HepG2 (cell line): ENCODE measurements at regions not wholly inside any gene's neighbourhood (a gene's known extent, or its start where the extent isn't known, plus 50 kb on each side); places are given as distances from the start of the nearest gene placed in this dataset.

Experiments
- CHD2 ChIP-seq: IDR thresholded peaks from 2 replicates; pipeline ENCODE4 v1.6.1; 2011; ENCODE audit warnings: low read depth, low read length, improper control_type of control experiment
- NFE2L1 ChIP-seq: sonication (generic); formaldehyde crosslinking; IDR thresholded peaks from 2 replicates; pipeline ENCODE4 v1.4.0; 2020; ENCODE audit warnings: missing genetic modification reagents, mild to moderate bottlenecking, borderline replicate concordance
- POLR2AphosphoS5 ChIP-seq: IDR thresholded peaks from 2 replicates; pipeline ENCODE4 v1.6.1; 2012; ENCODE audit warnings: low read depth, low read length
- RNF2 ChIP-seq: fragments of 450-650 bp; conservative IDR thresholded peaks from 2 replicates; pipeline ENCODE4 v1.6.1; 2016; ENCODE audit warnings: low read depth
- SNRNP70 ChIP-seq: fragments of 200-400 bp; formaldehyde crosslinking; IDR thresholded peaks from 2 replicates; pipeline ENCODE4 v1.6.1; 2017; ENCODE audit warnings: mild to moderate bottlenecking, low read depth, low read length, moderate library complexity
- TOE1 ChIP-seq: sonication (generic); formaldehyde crosslinking; IDR thresholded peaks from 2 replicates; pipeline ENCODE4 v1.4.0; 2020; ENCODE audit warnings: mild to moderate bottlenecking, missing genetic modification reagents
- ZNF354B ChIP-seq: sonication (generic); formaldehyde crosslinking; IDR thresholded peaks from 2 replicates; pipeline ENCODE4 v1.8.0; 2022; ENCODE audit warnings: mild to moderate bottlenecking, missing genetic modification reagents
- TF ChIP-seq, protein P1 (sequence below): sonication (generic); formaldehyde crosslinking; IDR thresholded peaks from 2 replicates; pipeline ENCODE4 v1.5.1; 2020; ENCODE audit warnings: mild to moderate bottlenecking, missing genetic modification reagents, moderate library complexity
- TF ChIP-seq, protein P2 (sequence below): sonication (generic); formaldehyde crosslinking; IDR thresholded peaks from 2 replicates; pipeline ENCODE4 v1.5.0; 2020; ENCODE audit warnings: mild to moderate bottlenecking, missing genetic modification reagents, moderate library complexity

DNA sequence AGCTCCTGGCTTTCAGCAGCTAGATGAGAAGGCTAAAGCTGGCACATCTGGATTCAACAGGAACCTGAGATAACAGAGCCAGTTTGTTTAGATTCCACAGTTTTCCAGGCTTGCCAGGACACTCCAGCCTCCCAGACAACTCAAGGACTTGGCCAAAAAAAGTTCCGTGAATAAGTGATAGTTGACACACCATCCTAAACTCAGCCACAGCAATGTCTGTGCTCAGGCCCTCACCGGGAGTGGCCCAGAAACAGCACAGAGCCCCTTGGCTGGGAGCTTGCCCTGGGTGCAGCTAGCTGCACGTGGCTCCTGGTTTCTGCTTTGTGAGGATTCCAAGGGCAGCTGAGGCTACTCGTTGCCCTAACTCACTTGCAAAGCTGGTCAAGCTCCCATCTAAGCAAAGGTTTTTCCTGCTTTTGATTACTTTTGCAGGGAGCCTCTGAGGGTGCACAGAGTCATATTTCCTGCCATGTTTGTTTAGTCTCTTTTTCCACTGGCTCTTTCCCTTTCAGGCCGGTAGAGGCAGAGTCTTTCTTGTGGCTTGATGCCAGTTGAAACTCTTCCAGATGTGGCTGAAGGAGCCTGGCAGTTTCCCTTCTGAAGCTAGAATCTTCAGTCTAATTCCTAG lies 118.3 kb upstream of the ECI2 start:
- no peak for TF ChIP-seq SNRNP70
- TF ChIP-seq, protein P1, sequence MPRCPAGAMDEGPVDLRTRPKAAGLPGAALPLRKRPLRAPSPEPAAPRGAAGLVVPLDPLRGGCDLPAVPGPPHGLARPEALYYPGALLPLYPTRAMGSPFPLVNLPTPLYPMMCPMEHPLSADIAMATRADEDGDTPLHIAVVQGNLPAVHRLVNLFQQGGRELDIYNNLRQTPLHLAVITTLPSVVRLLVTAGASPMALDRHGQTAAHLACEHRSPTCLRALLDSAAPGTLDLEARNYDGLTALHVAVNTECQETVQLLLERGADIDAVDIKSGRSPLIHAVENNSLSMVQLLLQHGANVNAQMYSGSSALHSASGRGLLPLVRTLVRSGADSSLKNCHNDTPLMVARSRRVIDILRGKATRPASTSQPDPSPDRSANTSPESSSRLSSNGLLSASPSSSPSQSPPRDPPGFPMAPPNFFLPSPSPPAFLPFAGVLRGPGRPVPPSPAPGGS (CRISPR knock-in tag), result no peak
- no peak for TF ChIP-seq POLR2AphosphoS5
- no peak for TF ChIP-seq RNF2
- TF ChIP-seq, protein P2, sequence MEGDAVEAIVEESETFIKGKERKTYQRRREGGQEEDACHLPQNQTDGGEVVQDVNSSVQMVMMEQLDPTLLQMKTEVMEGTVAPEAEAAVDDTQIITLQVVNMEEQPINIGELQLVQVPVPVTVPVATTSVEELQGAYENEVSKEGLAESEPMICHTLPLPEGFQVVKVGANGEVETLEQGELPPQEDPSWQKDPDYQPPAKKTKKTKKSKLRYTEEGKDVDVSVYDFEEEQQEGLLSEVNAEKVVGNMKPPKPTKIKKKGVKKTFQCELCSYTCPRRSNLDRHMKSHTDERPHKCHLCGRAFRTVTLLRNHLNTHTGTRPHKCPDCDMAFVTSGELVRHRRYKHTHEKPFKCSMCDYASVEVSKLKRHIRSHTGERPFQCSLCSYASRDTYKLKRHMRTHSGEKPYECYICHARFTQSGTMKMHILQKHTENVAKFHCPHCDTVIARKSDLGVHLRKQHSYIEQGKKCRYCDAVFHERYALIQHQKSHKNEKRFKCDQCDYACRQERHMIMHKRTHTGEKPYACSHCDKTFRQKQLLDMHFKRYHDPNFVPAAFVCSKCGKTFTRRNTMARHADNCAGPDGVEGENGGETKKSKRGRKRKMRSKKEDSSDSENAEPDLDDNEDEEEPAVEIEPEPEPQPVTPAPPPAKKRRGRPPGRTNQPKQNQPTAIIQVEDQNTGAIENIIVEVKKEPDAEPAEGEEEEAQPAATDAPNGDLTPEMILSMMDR (CRISPR knock-in tag), result no peak; the same call in 1 of the 2 replicates
- TF ChIP-seq CHD2, result no peak
- TF ChIP-seq NFE2L1 (CRISPR knock-in tag), result no peak
- TF ChIP-seq TOE1 (CRISPR knock-in tag), result no peak
- TF ChIP-seq ZNF354B (CRISPR knock-in tag), result no peak
